DOHH2 (cell line): ENCODE measurements at regions not wholly inside any gene's neighbourhood (a gene's known extent, or its start where the extent isn't known, plus 50 kb on each side); places are given as distances from the start of the nearest gene placed in this dataset.

ENCODE experiments used
- CTCF ChIP-seq: fragments of 200-600 bp; sonication (generic); IDR thresholded peaks from one replicate; pipeline ENCODE4 v1.5.1; 2014; ENCODE audit warnings: antibody characterized with exemption, mild to moderate bottlenecking, low read depth, low read length; ENCODE audit not compliant: poor library complexity, severe bottlenecking
- EZH2phosphoT487 ChIP-seq: fragments of 200-600 bp; sonication (generic); IDR thresholded peaks from 2 replicates; pipeline ENCODE4 v1.6.1; 2017; ENCODE audit warnings: borderline replicate concordance, mild to moderate bottlenecking, antibody characterized with exemption, low read length, moderate library complexity, mixed read lengths

- TF ChIP-seq CTCF (no peak), EZH2phosphoT487 (no peak)
Observed at GRCh38 chr3:162960269-162960668, 1463.7 kb downstream of the OTOL1 start.
